ENCODE measurements at regions not wholly inside any gene's neighbourhood (a gene's known extent, or its start where the extent isn't known, plus 50 kb on each side); places are given as distances from the start of the nearest gene placed in this dataset.

DNA sequence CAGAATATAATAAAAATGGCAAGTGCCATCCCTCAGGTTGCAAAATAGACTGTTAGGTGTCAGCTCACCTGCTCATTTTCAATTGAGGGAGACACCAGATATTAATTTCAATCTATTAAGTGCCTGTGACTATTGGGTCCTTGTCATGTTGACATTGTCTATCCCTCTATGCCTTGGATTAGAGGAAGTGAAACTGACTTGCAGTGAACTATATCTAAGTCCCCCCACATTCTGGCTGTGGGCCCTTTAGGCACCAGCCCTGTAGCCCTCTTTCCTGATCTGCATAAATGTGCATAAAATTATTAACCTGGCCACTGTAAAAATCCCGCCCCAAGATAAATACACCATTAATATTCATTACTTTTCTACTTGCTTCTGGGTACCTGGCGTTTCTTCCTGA lies 293.0 kb upstream of the CLNK start:
- no peak for DNase-seq
- Histone ChIP-seq H3K4me3 (no peak overlapping the region), H3K27ac (no peak overlapping the region), H3K36me3 (no peaks in the 10 kb centered on the region), H3K9me3 (no peaks in the 10 kb centered on the region), H3K4me1 (no peaks in the 10 kb centered on the region), H3K27me3 (no peaks in the 10 kb centered on the region)
- TF ChIP-seq CTCF (IDR thresholded peaks at IDR 0.05) = no peak
- TF ChIP-seq EP300 (IDR thresholded peaks at IDR 0.05) = no peak
- TF ChIP-seq POLR2AphosphoS5 (IDR thresholded peaks at IDR 0.05) = no peak
- no peak for TF ChIP-seq POLR2A (IDR thresholded peaks at IDR 0.05)
- WGBS, 2 donors = 93 to 95% methylated on average over 2 of the region's 2 CpGs
- ATAC-seq (ENCODE audit: low FRiP score in 2 of 2) = no peak

- WGBS, 2 donors = 90% methylated on average over 9 of the region's 9 CpGs
- Histone ChIP-seq H3K9me3 (no peaks in the 10 kb centered on the region), H3K27ac (no peak overlapping the region), H3K27me3 (no peaks in the 10 kb centered on the region), H3K4me1 (no peaks in the 10 kb centered on the region), H3K4me3 (no peak overlapping the region), H3K36me3 (no peaks in the 10 kb centered on the region)
- TF ChIP-seq EP300 (IDR thresholded peaks at IDR 0.05) = no peak
- TF ChIP-seq POLR2AphosphoS5 (IDR thresholded peaks at IDR 0.05) = no peak
- TF ChIP-seq CTCF (IDR thresholded peaks at IDR 0.05) = no peak
- no peak for TF ChIP-seq POLR2A (IDR thresholded peaks at IDR 0.05)
- DNase-seq (no peak), ATAC-seq (ENCODE audit: low FRiP score in 2 of 2) (no peak)
Measured at GRCh38 chr4:10974371-10974770, 289.8 kb upstream of the CLNK start.

- H3K27ac ChIP-seq = no peak overlapping the region
- no peak overlapping the region for H3K4me3 ChIP-seq
- WGBS, 2 donors = 54 to 67% methylated on average over 3 of the region's 3 CpGs
- H3K27me3 ChIP-seq = no peaks in the 10 kb centered on the region
- H3K9me3 ChIP-seq = no peaks in the 10 kb centered on the region
- TF ChIP-seq CTCF (IDR thresholded peaks at IDR 0.05) (no peak), EP300 (IDR thresholded peaks at IDR 0.05) (no peak), POLR2AphosphoS5 (IDR thresholded peaks at IDR 0.05) (no peak), POLR2A (IDR thresholded peaks at IDR 0.05) (no peak)
- H3K4me1 ChIP-seq = no peaks in the 10 kb centered on the region
- no peaks in the 10 kb centered on the region for H3K36me3 ChIP-seq
- ATAC-seq (ENCODE audit: low FRiP score in 2 of 2) (no peak), DNase-seq (no peak)
Measured at GRCh38 chr4:10973686-10974085, 289.1 kb upstream of the CLNK start.

DNA sequence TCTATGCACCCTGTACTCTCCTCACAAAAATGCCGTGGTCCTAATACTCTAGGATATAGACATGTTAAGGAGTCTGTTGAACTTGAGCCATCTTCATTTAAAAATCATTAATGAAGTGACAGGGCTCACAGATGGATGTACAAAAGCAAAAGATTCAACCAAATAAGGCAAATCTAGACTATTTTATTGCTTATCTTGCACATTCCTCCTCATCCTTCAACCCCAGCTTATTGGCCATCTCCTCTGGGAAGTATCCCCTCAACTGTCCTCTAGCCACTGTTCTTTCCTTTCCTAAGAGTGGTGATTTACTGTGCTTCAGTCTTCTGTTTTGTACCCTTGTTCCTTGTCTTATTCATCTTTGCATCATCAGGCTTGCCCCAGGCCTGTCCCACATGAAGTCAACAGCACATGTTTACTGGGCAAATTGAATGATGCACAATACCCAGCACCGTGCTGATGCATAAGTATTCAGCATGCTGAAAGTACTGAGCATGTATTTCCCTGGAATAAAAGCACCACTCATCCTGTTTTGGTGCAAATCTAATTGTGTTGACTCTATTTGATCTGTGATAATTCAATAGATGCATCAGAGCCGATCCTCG lies 287.3 kb upstream of the CLNK start:
- Histone ChIP-seq H3K4me1 (no peaks in the 10 kb centered on the region), H3K4me3 (no peak overlapping the region), H3K27me3 (no peaks in the 10 kb centered on the region), H3K27ac (no peak overlapping the region), H3K36me3 (no peaks in the 10 kb centered on the region), H3K9me3 (no peaks in the 10 kb centered on the region)
- WGBS, 2 donors = 79 to 81% methylated on average over 4 of the region's 4 CpGs
- TF ChIP-seq CTCF (IDR thresholded peaks at IDR 0.05) = no peak
- ATAC-seq (ENCODE audit: low FRiP score in 2 of 2) (no peak), DNase-seq (no peak)

- 81 to 82% methylated on average over 5 of the region's 5 CpGs for WGBS, 2 donors
- no peaks in the 10 kb centered on the region for H3K36me3 ChIP-seq
- TF ChIP-seq POLR2AphosphoS5 (IDR thresholded peaks at IDR 0.05) = no peak
- no peak for TF ChIP-seq POLR2A (IDR thresholded peaks at IDR 0.05)
- no peak for TF ChIP-seq EP300 (IDR thresholded peaks at IDR 0.05)
- TF ChIP-seq CTCF (IDR thresholded peaks at IDR 0.05) = no peak
- no peak for ATAC-seq (ENCODE audit: low FRiP score in 2 of 2)
- no peak overlapping the region for H3K4me3 ChIP-seq
- no peaks in the 10 kb centered on the region for H3K4me1 ChIP-seq
- no peaks in the 10 kb centered on the region for H3K27me3 ChIP-seq
- H3K9me3 ChIP-seq = no peaks in the 10 kb centered on the region
- DNase-seq = no peak
- H3K27ac ChIP-seq = no peak overlapping the region
Measured at GRCh38 chr4:10965196-10965595, 280.6 kb upstream of the CLNK start.

Measured in upper lobe of left lung (tissue), 6 donors.